ENCODE measurements at regions not wholly inside any gene's neighbourhood (a gene's known extent, or its start where the extent isn't known, plus 50 kb on each side); places are given as distances from the start of the nearest gene placed in this dataset.

DNA sequence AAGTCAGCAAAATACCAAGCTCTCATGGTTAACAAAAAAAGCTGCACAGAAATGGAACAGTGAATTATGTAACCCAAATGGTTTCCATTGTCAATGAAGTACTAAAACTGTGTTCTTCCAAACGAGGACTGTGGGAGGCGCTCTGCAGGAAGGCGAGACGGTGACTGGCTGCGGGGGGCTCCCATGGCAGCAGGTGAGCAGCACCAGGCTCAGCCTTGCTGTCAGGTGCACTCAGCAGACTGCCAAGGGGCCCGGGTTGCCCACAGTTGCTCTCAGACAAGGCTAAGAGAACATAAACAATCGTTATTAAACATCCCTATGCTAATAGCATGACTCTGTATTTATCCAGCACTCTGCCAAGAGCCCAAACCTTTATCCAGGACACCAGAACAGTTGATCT, 630.3 kb upstream of the ARID1B start:
- Mint-ChIP-seq H3K9me3 (peaks cover 13% of the 10 kb centered on the region; the same call in 2 of the 3 replicates), H3K36me3 (ENCODE audit: low read depth) (peaks cover 3% of the 10 kb centered on the region), H3K27ac (no peak overlapping the region), H3K4me3 (no peak overlapping the region), H3K27me3 (ENCODE audit: insufficient read depth, low read depth, poor library complexity) (peaks cover 2% of the 10 kb centered on the region), H3K4me1 (no peaks in the 10 kb centered on the region)
- no peaks in the 10 kb centered on the region for H3K79me2 ChIP-seq (replicated peaks; ENCODE audit: insufficient read depth)
- H3K4me3 ChIP-seq = no peak overlapping the region
- peaks cover 10% of the 10 kb centered on the region; the same call in 1 of the 2 replicates for H3K9me2 ChIP-seq (ENCODE audit: insufficient read depth)
- H3K27ac ChIP-seq (ENCODE audit: low read depth) = no peak overlapping the region
- DNase-seq (ENCODE audit: low spot score) = peak; percentile 5
- no peaks in the 10 kb centered on the region for H3K27me3 ChIP-seq (ENCODE audit: insufficient read depth)
- H4K20me1 ChIP-seq (replicated peaks; ENCODE audit: insufficient read depth) = no peaks in the 10 kb centered on the region
- ATAC-seq = no peak
- H3K36me3 ChIP-seq (ENCODE audit: insufficient read depth) = no peaks in the 10 kb centered on the region
- H2AFZ ChIP-seq = no peak overlapping the region
- no peak for TF ChIP-seq EZH2phosphoT487 (IDR thresholded peaks at IDR 0.05; ENCODE audit: unreplicated experiment)
- TF ChIP-seq, protein P1, sequence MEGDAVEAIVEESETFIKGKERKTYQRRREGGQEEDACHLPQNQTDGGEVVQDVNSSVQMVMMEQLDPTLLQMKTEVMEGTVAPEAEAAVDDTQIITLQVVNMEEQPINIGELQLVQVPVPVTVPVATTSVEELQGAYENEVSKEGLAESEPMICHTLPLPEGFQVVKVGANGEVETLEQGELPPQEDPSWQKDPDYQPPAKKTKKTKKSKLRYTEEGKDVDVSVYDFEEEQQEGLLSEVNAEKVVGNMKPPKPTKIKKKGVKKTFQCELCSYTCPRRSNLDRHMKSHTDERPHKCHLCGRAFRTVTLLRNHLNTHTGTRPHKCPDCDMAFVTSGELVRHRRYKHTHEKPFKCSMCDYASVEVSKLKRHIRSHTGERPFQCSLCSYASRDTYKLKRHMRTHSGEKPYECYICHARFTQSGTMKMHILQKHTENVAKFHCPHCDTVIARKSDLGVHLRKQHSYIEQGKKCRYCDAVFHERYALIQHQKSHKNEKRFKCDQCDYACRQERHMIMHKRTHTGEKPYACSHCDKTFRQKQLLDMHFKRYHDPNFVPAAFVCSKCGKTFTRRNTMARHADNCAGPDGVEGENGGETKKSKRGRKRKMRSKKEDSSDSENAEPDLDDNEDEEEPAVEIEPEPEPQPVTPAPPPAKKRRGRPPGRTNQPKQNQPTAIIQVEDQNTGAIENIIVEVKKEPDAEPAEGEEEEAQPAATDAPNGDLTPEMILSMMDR (conservative IDR thresholded peaks at IDR 0.05; ENCODE audit: low read depth in 2 of 2) = peak; percentile 43 to 47
- no peak overlapping the region for H3K4me2 ChIP-seq
- H3F3A ChIP-seq (replicated peaks; ENCODE audit: low read depth) = no peaks in the 10 kb centered on the region
- H3K4me1 ChIP-seq (ENCODE audit: insufficient read depth) = no peaks in the 10 kb centered on the region

DNA sequence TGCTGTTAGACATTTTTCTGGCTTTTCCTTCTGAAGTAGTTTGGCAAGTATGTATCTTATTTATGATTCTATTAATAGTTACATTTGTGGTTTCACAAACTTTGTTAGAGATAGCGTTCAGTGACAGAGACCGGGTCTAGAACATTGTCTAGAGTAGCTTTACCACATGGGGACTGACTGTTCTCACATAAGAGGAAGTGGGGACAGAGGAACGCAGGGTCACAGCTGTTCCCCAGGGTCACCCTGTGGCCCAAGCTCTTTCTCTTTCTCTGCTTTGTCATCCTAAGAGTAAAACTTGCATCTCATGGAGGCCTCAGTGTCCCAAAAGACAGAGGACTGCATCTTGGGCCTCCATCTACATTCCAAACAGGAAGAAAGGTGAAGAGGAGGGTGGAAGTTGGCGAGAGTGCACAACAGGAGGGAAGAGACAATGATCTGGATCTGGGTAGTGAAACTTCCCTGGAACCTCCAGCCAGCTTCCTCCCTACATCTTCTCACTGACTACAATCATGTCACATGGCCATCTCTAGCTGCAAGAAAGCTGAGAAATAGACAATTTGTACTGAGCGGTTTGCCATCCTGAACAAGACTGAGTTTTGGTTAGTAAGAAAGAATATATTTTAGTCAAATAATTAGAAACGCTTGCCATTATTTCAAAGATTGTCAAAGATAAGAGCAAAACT, 645.8 kb upstream of the ARID1B start:
- Histone ChIP-seq H3K79me2 (replicated peaks; ENCODE audit: insufficient read depth) (no peaks in the 10 kb centered on the region), H3K36me3 (ENCODE audit: insufficient read depth) (peaks cover 6% of the 10 kb centered on the region; the same call in 1 of the 2 replicates), H3F3A (replicated peaks; ENCODE audit: low read depth) (no peaks in the 10 kb centered on the region), H3K4me1 (ENCODE audit: insufficient read depth) (no peaks in the 10 kb centered on the region), H2AFZ (no peak overlapping the region), H3K9me2 (ENCODE audit: insufficient read depth) (no peaks in the 10 kb centered on the region), H4K20me1 (replicated peaks; ENCODE audit: insufficient read depth) (no peaks in the 10 kb centered on the region), H3K4me3 (no peak overlapping the region), H3K4me2 (no peak overlapping the region), H3K27me3 (ENCODE audit: insufficient read depth) (no peaks in the 10 kb centered on the region), H3K27ac (ENCODE audit: low read depth) (no peak overlapping the region)
- peaks cover 21% of the 10 kb centered on the region for H3K36me3 Mint-ChIP-seq (ENCODE audit: low read depth)
- DNase-seq (ENCODE audit: low spot score) = no peak
- peaks cover 28% of the 10 kb centered on the region for H3K9me3 Mint-ChIP-seq
- peaks cover 2% of the 10 kb centered on the region for H3K27me3 Mint-ChIP-seq (ENCODE audit: insufficient read depth, low read depth, poor library complexity)
- peaks cover 8% of the 10 kb centered on the region for H3K4me1 Mint-ChIP-seq
- ATAC-seq = no peak
- no peak overlapping the region for H3K27ac Mint-ChIP-seq
- H3K4me3 Mint-ChIP-seq = no peak overlapping the region
- TF ChIP-seq EZH2 (IDR thresholded peaks at IDR 0.05; ENCODE audit: low read depth, unreplicated experiment) (no peak), JUNB (IDR thresholded peaks at IDR 0.05; ENCODE audit: unreplicated experiment) (no peak), NANOG (IDR thresholded peaks at IDR 0.05; ENCODE audit: borderline replicate concordance) (no peak), POLR2AphosphoS5 (IDR thresholded peaks at IDR 0.05; ENCODE audit: low read depth) (no peak), CREB1 (CRISPR knock-in tag; IDR thresholded peaks at IDR 0.05; ENCODE audit: low read depth) (no peak), EZH2phosphoT487 (IDR thresholded peaks at IDR 0.05; ENCODE audit: unreplicated experiment) (no peak)
- TF ChIP-seq, protein P2, sequence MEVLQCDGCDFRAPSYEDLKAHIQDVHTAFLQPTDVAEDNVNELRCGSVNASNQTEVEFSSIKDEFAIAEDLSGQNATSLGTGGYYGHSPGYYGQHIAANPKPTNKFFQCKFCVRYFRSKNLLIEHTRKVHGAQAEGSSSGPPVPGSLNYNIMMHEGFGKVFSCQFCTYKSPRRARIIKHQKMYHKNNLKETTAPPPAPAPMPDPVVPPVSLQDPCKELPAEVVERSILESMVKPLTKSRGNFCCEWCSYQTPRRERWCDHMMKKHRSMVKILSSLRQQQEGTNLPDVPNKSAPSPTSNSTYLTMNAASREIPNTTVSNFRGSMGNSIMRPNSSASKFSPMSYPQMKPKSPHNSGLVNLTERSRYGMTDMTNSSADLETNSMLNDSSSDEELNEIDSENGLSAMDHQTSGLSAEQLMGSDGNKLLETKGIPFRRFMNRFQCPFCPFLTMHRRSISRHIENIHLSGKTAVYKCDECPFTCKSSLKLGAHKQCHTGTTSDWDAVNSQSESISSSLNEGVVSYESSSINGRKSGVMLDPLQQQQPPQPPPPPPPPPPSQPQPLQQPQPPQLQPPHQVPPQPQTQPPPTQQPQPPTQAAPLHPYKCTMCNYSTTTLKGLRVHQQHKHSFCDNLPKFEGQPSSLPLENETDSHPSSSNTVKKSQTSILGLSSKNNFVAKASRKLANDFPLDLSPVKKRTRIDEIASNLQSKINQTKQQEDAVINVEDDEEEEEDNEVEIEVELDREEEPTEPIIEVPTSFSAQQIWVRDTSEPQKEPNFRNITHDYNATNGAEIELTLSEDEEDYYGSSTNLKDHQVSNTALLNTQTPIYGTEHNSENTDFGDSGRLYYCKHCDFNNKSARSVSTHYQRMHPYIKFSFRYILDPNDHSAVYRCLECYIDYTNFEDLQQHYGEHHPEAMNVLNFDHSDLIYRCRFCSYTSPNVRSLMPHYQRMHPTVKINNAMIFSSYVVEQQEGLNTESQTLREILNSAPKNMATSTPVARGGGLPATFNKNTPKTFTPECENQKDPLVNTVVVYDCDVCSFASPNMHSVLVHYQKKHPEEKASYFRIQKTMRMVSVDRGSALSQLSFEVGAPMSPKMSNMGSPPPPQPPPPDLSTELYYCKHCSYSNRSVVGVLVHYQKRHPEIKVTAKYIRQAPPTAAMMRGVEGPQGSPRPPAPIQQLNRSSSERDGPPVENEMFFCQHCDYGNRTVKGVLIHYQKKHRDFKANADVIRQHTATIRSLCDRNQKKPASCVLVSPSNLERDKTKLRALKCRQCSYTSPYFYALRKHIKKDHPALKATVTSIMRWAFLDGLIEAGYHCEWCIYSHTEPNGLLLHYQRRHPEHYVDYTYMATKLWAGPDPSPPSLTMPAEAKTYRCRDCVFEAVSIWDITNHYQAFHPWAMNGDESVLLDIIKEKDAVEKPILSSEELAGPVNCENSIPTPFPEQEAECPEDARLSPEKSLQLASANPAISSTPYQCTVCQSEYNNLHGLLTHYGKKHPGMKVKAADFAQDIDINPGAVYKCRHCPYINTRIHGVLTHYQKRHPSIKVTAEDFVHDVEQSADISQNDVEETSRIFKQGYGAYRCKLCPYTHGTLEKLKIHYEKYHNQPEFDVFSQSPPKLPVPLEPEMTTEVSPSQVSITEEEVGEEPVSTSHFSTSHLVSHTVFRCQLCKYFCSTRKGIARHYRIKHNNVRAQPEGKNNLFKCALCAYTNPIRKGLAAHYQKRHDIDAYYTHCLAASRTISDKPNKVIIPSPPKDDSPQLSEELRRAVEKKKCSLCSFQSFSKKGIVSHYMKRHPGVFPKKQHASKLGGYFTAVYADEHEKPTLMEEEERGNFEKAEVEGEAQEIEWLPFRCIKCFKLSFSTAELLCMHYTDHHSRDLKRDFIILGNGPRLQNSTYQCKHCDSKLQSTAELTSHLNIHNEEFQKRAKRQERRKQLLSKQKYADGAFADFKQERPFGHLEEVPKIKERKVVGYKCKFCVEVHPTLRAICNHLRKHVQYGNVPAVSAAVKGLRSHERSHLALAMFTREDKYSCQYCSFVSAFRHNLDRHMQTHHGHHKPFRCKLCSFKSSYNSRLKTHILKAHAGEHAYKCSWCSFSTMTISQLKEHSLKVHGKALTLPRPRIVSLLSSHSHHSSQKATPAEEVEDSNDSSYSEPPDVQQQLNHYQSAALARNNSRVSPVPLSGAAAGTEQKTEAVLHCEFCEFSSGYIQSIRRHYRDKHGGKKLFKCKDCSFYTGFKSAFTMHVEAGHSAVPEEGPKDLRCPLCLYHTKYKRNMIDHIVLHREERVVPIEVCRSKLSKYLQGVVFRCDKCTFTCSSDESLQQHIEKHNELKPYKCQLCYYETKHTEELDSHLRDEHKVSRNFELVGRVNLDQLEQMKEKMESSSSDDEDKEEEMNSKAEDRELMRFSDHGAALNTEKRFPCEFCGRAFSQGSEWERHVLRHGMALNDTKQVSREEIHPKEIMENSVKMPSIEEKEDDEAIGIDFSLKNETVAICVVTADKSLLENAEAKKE (CRISPR knock-in tag; IDR thresholded peaks at IDR 0.05) = no peak
- TF ChIP-seq, protein P3, sequence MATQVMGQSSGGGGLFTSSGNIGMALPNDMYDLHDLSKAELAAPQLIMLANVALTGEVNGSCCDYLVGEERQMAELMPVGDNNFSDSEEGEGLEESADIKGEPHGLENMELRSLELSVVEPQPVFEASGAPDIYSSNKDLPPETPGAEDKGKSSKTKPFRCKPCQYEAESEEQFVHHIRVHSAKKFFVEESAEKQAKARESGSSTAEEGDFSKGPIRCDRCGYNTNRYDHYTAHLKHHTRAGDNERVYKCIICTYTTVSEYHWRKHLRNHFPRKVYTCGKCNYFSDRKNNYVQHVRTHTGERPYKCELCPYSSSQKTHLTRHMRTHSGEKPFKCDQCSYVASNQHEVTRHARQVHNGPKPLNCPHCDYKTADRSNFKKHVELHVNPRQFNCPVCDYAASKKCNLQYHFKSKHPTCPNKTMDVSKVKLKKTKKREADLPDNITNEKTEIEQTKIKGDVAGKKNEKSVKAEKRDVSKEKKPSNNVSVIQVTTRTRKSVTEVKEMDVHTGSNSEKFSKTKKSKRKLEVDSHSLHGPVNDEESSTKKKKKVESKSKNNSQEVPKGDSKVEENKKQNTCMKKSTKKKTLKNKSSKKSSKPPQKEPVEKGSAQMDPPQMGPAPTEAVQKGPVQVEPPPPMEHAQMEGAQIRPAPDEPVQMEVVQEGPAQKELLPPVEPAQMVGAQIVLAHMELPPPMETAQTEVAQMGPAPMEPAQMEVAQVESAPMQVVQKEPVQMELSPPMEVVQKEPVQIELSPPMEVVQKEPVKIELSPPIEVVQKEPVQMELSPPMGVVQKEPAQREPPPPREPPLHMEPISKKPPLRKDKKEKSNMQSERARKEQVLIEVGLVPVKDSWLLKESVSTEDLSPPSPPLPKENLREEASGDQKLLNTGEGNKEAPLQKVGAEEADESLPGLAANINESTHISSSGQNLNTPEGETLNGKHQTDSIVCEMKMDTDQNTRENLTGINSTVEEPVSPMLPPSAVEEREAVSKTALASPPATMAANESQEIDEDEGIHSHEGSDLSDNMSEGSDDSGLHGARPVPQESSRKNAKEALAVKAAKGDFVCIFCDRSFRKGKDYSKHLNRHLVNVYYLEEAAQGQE (IDR thresholded peaks at IDR 0.05; ENCODE audit: unreplicated experiment) = no peak

All from GM23338 (cell line).